ENCODE measurements at regions not wholly inside any gene's neighbourhood (a gene's known extent, or its start where the extent isn't known, plus 50 kb on each side); places are given as distances from the start of the nearest gene placed in this dataset.

DNA sequence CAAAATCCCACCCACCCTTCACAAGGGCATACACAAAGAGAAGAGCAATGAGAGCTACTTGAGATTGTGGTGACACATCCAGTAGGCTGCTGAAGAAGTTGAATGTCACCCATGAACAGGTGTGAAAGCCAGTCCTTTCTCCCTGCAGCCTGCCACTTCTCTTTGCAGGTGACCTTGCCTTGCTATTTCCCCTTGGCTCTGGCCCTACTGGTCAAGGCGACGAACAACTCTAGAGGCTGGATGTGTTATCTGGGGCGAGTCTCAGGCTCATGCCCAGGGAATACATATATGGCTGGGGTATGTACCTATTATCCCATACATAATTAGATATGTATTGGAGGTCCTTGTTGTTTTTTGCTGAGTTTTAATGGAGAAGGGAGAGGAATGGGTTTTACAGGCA lies 70.2 kb upstream of the EGLN3 start:
- H3K4me3 ChIP-seq: no peak overlapping the region
- no peak for ATAC-seq
- no peaks in the 10 kb centered on the region for H3K9me3 ChIP-seq
- WGBS, 2 donors (ENCODE audit: low coverage in 1 of 2): 100% methylated on average over 2 of the region's 3 CpGs; no CpG with 5 or more reads in 1 of the 2 donors
- no peak overlapping the region for H3K27ac ChIP-seq
- H3K4me1 ChIP-seq: peaks cover 0 to 16% (median 0%) of the 10 kb centered on the region in 3 donors
- TF ChIP-seq EP300 (IDR thresholded peaks at IDR 0.05) (no peak), POLR2AphosphoS5 (IDR thresholded peaks at IDR 0.05) (no peak), POLR2A (IDR thresholded peaks at IDR 0.05) (no peak)
- TF ChIP-seq, protein P1, sequence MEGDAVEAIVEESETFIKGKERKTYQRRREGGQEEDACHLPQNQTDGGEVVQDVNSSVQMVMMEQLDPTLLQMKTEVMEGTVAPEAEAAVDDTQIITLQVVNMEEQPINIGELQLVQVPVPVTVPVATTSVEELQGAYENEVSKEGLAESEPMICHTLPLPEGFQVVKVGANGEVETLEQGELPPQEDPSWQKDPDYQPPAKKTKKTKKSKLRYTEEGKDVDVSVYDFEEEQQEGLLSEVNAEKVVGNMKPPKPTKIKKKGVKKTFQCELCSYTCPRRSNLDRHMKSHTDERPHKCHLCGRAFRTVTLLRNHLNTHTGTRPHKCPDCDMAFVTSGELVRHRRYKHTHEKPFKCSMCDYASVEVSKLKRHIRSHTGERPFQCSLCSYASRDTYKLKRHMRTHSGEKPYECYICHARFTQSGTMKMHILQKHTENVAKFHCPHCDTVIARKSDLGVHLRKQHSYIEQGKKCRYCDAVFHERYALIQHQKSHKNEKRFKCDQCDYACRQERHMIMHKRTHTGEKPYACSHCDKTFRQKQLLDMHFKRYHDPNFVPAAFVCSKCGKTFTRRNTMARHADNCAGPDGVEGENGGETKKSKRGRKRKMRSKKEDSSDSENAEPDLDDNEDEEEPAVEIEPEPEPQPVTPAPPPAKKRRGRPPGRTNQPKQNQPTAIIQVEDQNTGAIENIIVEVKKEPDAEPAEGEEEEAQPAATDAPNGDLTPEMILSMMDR (IDR thresholded peaks at IDR 0.05): no peak
- H3K27me3 ChIP-seq: no peaks in the 10 kb centered on the region
- no peaks in the 10 kb centered on the region for H3K36me3 ChIP-seq

DNA sequence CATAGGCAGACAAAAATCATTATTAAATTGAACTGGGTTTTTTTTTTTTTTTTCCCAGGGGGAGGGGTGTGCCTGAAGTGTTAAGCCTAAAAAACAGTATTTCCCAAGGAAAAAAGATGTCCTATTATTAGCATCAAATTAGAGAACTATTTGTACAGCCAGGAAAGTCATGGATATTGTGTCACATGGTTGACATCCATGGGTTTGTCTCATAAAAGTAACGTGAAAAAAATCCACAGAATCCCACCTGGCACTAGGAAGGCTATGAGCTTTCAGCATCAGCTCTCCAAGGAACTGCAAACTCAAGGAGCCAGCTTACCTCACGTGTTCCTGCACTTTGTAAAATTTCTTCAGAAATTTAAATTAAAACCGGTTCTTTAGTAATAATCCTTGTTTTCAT lies 69.1 kb upstream of the EGLN3 start:
- no peaks in the 10 kb centered on the region for H3K9me3 ChIP-seq
- peaks cover 0 to 16% (median 0%) of the 10 kb centered on the region in 3 donors for H3K4me1 ChIP-seq
- TF ChIP-seq, protein P1 (IDR thresholded peaks at IDR 0.05): no peak
- TF ChIP-seq POLR2AphosphoS5 (IDR thresholded peaks at IDR 0.05): peak; percentile 37
- TF ChIP-seq POLR2A (IDR thresholded peaks at IDR 0.05): no peak
- ATAC-seq: peak; percentile 88
- peak overlapping the region in 1 of 4 donors; percentile 13 for H3K27ac ChIP-seq
- 65 to 78% methylated on average over 3 of the region's 3 CpGs for WGBS, 2 donors (ENCODE audit: low coverage in 1 of 2)
- H3K36me3 ChIP-seq: no peaks in the 10 kb centered on the region
- H3K4me3 ChIP-seq: no peak overlapping the region
- no peaks in the 10 kb centered on the region for H3K27me3 ChIP-seq

DNA sequence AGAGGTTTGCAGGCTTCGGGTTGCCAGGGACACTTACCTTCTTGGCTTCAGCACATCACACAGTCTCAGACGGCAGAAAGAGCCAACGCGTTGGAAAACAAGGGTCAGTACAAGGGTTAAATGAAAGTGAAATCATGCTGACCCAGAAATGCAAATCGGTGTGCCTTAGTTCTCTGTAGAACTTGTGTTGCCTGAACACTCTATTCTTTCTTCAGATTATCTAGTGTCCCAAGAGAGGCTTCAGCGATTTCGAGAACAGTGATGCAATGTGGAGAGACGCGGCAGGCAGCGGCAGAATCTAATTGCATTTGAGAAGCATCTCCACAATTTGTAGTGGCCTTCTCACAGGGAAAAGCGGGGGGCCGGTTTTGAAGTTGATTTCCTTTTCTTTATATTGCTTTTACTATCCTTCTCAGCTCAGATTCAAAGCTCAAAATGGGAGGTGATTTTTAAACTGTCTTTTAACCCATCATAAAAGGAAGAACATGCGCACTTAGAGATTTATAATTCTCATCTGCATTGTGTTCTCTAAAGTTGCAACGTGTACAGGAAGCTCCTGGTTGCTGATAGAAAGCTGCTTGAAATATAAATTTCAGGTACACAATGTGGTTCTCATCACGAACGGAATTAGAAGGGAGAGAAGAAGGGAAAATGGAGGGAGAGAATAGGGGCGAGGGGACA lies 67.8 kb upstream of the EGLN3 start:
- Histone ChIP-seq H3K9me3 (no peaks in the 10 kb centered on the region), H3K4me3 (no peak overlapping the region), H3K27me3 (no peaks in the 10 kb centered on the region), H3K27ac (no peak overlapping the region), H3K4me1 (peaks cover 0 to 16% (median 0%) of the 10 kb centered on the region in 3 donors), H3K36me3 (no peaks in the 10 kb centered on the region)
- TF ChIP-seq, protein P1 (IDR thresholded peaks at IDR 0.05): no peak
- TF ChIP-seq POLR2AphosphoS5 (IDR thresholded peaks at IDR 0.05): peak; percentile 36
- WGBS, 2 donors (ENCODE audit: low coverage in 1 of 2): 76 to 80% methylated on average over 13 to 17 of the region's 17 CpGs
- peak; percentile 67 for ATAC-seq

DNA sequence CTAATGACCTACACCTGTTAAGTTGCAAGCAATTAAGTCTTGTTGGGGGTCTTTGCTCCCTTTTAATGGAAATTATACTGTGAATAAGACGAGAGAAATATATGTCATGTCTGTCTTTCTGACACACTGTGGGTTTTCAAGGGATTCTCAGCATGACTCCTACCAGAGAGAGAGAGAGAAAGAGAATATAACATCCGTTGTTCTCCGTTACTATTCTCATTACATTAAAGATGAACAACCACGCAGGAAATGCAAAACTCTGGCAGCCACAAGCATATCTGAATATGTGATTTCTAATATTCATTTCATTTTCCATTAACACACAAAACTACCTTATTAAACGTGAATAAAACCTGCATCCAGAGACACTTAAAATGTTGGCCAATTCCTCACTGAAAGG lies 67.3 kb upstream of the EGLN3 start:
- H3K9me3 ChIP-seq: no peaks in the 10 kb centered on the region
- H3K27ac ChIP-seq: no peak overlapping the region
- H3K27me3 ChIP-seq: no peaks in the 10 kb centered on the region
- no peaks in the 10 kb centered on the region for H3K36me3 ChIP-seq
- ATAC-seq: no peak
- no peak overlapping the region for H3K4me3 ChIP-seq
- TF ChIP-seq, protein P1 (IDR thresholded peaks at IDR 0.05): no peak
- no peak for TF ChIP-seq EP300 (IDR thresholded peaks at IDR 0.05)
- TF ChIP-seq POLR2A (IDR thresholded peaks at IDR 0.05): no peak
- no peak for TF ChIP-seq POLR2AphosphoS5 (IDR thresholded peaks at IDR 0.05)
- peaks cover 0 to 16% (median 0%) of the 10 kb centered on the region in 3 donors for H3K4me1 ChIP-seq
- 65 to 81% methylated on average over 5 of the region's 5 CpGs for WGBS, 2 donors (ENCODE audit: low coverage in 1 of 2)

DNA sequence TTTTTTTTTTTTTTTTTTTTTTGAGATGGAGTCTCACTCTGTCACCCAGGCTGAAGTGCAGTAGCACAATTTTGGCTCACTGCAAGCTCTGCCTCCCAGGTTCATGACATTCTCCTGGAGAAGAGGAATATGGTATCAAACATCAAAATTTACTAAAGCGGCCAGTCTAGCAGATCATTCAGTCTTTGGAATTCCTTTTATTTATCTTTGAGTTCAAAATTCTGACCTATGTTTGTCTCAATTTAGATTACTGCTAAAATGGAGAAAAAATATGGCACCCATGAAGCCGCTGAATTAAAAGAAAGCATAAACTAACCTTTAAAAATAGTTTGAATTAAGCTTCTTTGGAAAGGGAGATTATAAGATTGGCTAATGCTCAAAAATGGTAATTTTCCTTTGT lies 64.5 kb upstream of the EGLN3 start:
- TF ChIP-seq POLR2AphosphoS5 (IDR thresholded peaks at IDR 0.05) (no peak), POLR2A (IDR thresholded peaks at IDR 0.05) (no peak), EP300 (IDR thresholded peaks at IDR 0.05) (no peak)
- TF ChIP-seq, protein P1 (IDR thresholded peaks at IDR 0.05): no peak
- Histone ChIP-seq H3K4me1 (peaks cover 0 to 11% (median 0%) of the 10 kb centered on the region in 3 donors), H3K9me3 (no peaks in the 10 kb centered on the region), H3K27ac (no peak overlapping the region), H3K36me3 (no peaks in the 10 kb centered on the region), H3K27me3 (no peaks in the 10 kb centered on the region), H3K4me3 (no peak overlapping the region)
- ATAC-seq: no peak
- whole genome bisulfite sequencing, 2 donors (ENCODE audit: low coverage in 1 of 2): 68 to 76% methylated on average over 2 of the region's 2 CpGs
